Adrenal gland (tissue), 9 donors: ENCODE measurements at regions not wholly inside any gene's neighbourhood (a gene's known extent, or its start where the extent isn't known, plus 50 kb on each side); places are given as distances from the start of the nearest gene placed in this dataset.

Experiments
- DNase-seq, 7 donors: peaks; one replicate each; pipeline ENCODE4 v3.0.0-alpha.2; 2019 to 2020
- H3K27ac ChIP-seq, 5 donors: fragments of 200-600 bp; sonication (generic) in 4 of 5; 1 replicate in 3 of 5; 2 replicates in 2 of 5; pipeline versions ENCODE4 v1.5.1 to v1.8.0; 2016 to 2020; ENCODE audit warnings: mild to moderate bottlenecking in 1 of 5
- H3K27me3 ChIP-seq: fragments of 200-600 bp; 2 replicates; pipeline ENCODE4 v1.8.0; 2021
- H3K36me3 ChIP-seq, 2 donors: fragments of 200-600 bp; replicated peaks in 1 of 2; 1 replicate in 1 of 2; 2 replicates in 1 of 2; pipeline versions ENCODE4 v1.5.1 to v1.8.0; 2018 to 2022
- H3K4me1 ChIP-seq, 2 donors: fragments of 200-600 bp; replicated peaks in 1 of 2; 1 replicate in 1 of 2; 2 replicates in 1 of 2; pipeline versions ENCODE4 v1.5.1 to v1.8.0; 2018 to 2021
- H3K4me3 ChIP-seq, 4 donors: fragments of 200-600 bp; sonication (generic) in 3 of 4; one replicate each; pipeline ENCODE4 v1.5.1; 2016 to 2018
- H3K9me3 ChIP-seq, 3 donors: fragments of 200-600 bp; sonication (generic) in 1 of 3; replicated peaks in 1 of 3; 1 replicate in 2 of 3; 2 replicates in 1 of 3; pipeline versions ENCODE4 v1.5.1 to v1.8.0; 2016 to 2021
- CTCF ChIP-seq, 6 experiments: fragments of 450-650 bp in 4 of 6; fragments of 200-600 bp in 2 of 6; sonication (generic) in 1 of 6; IDR thresholded peaks; 1 replicate in 5 of 6; 2 replicates in 1 of 6; pipeline versions ENCODE4 v1.5.1 to v1.8.0; 2016 to 2021; ENCODE audit warnings: antibody characterized with exemption in 6 of 6, mild to moderate bottlenecking in 2 of 6, moderate library complexity in 1 of 6
- POLR2A ChIP-seq, 2 donors: fragments of 450-650 bp; IDR thresholded peaks; one replicate each; pipeline ENCODE4 v1.6.1; 2017; ENCODE audit warnings: antibody characterized with exemption in 2 of 2, mild to moderate bottlenecking in 2 of 2, moderate library complexity in 1 of 2
- WGBS, 4 donors: extraction: QIAGEN DNeasy Blood & Tissue Kit in 2 of 4; methylation state at CpG; one replicate each; pipeline versions ENCODE4 v1.1.5 to v1.1.7; 2013 to 2017; 5-methylcytosine and 5-hydroxymethylcytosine counted together
- intact Hi-C, 2 donors: fragments of 100-400 bp; cut with DNase I; formaldehyde crosslinking; loops; one replicate each; pipeline versions ENCODE4 v1.14.1 to v1.15.0; 2022 to 2023
- donor health status: healthy with polysubstance abuse.
- donor health status: Bipolar disorder and iron deficiency.
- donor health status: DM: yes; HTN: yes; CAD: no.
- donor health status: DM: no; HTN: no; CAD: no.
- donor health status: DM: no; HTN: no; CAD: no.

GRCh38 chr1:5502311-5503194 is 489.7 kb downstream of the NPHP4 start:
- Histone ChIP-seq H3K27me3 (peaks cover 1% of the 10 kb centered on the region), H3K27ac (no peak overlapping the region), H3K9me3 (no peaks in the 10 kb centered on the region), H3K4me3 (no peak overlapping the region), H3K36me3 (no peaks in the 10 kb centered on the region), H3K4me1 (no peaks in the 10 kb centered on the region)
- DNase-seq = no peak
- intact Hi-C loops = no loop called here
- TF ChIP-seq CTCF (IDR thresholded peaks at IDR 0.05) = no peak
- TF ChIP-seq POLR2A (IDR thresholded peaks at IDR 0.05) = no peak
- 46 to 54% (median 52%) methylated on average over 16 to 18 of the region's 18 CpGs for WGBS, 4 donors

- Histone ChIP-seq H3K27ac (no peak overlapping the region), H3K36me3 (no peaks in the 10 kb centered on the region), H3K4me1 (no peaks in the 10 kb centered on the region), H3K4me3 (no peak overlapping the region), H3K9me3 (no peaks in the 10 kb centered on the region), H3K27me3 (peaks cover 5% of the 10 kb centered on the region)
- WGBS, 4 donors = 73 to 80% (median 77%) methylated on average over 18 of the region's 18 CpGs
- intact Hi-C loops = no loop called here
- DNase-seq = no peak
- TF ChIP-seq POLR2A (IDR thresholded peaks at IDR 0.05) (no peak), CTCF (IDR thresholded peaks at IDR 0.05) (no peak)
These were observed 490.9 kb downstream of the NPHP4 start for GRCh38 chr1:5501206-5501930.

GRCh38 chr1:5500541-5500940 is 491.7 kb downstream of the NPHP4 start:
- Histone ChIP-seq H3K4me3 (no peak overlapping the region), H3K36me3 (no peaks in the 10 kb centered on the region), H3K9me3 (no peaks in the 10 kb centered on the region), H3K27ac (no peak overlapping the region), H3K4me1 (no peaks in the 10 kb centered on the region), H3K27me3 (peaks cover 5% of the 10 kb centered on the region)
- intact Hi-C loops = no loop called here
- TF ChIP-seq POLR2A (IDR thresholded peaks at IDR 0.05) (no peak), CTCF (IDR thresholded peaks at IDR 0.05) (no peak)
- 90 to 97% (median 93%) methylated on average over 15 to 20 of the region's 20 CpGs for WGBS, 4 donors
- DNase-seq = no peak

GRCh38 chr1:5497503-5497902 is 494.7 kb downstream of the NPHP4 start:
- Histone ChIP-seq H3K27me3 (peaks cover 5% of the 10 kb centered on the region), H3K27ac (no peak overlapping the region), H3K4me1 (no peaks in the 10 kb centered on the region), H3K9me3 (no peaks in the 10 kb centered on the region), H3K36me3 (no peaks in the 10 kb centered on the region), H3K4me3 (no peak overlapping the region)
- DNase-seq = no peak
- intact Hi-C loops = no loop called here
- no peak for TF ChIP-seq CTCF (IDR thresholded peaks at IDR 0.05)
- TF ChIP-seq POLR2A (IDR thresholded peaks at IDR 0.05) = no peak
- 20 to 68% (median 57%) methylated on average over 2 to 6 of the region's 6 CpGs; no CpG with 5 or more reads in 1 of the 4 donors for WGBS, 4 donors
